H1 (cell line): ENCODE measurements at regions not wholly inside any gene's neighbourhood (a gene's known extent, or its start where the extent isn't known, plus 50 kb on each side); places are given as distances from the start of the nearest gene placed in this dataset.

ENCODE experiments used
- CTCF ChIA-PET: fragments of 300-600 bp; sonication (Branson Sonifier 250); formaldehyde crosslinking; loops from one replicate; lab custom pipeline; 2021; ENCODE audit not compliant: partially characterized antibody; lab: Charles Lee
- POLR2A ChIA-PET: fragments of 300-600 bp; sonication (Branson Sonifier 250); formaldehyde crosslinking; loops from one replicate; lab custom pipeline; 2021; ENCODE audit warnings: inconsistent platforms; ENCODE audit not compliant: partially characterized antibody; lab: Charles Lee
- DNase-seq, 2 experiments: peaks; one replicate each; pipeline versions ENCODE4 v3.0.0 to v3.0.0-alpha.2; 2010 to 2022; ENCODE audit warnings: low spot score in 2 of 2, low read depth in 1 of 2, mixed read lengths in 1 of 2
- FAIRE-seq: peaks from 2 replicates; lab custom pipeline; 2011; peaks lifted over from hg19 to GRCh38; lab: Jason Lieb, UNC
- H2AFZ ChIP-seq: 2 replicates; pipeline ENCODE4 v1.8.1; 2012; ENCODE audit warnings: low read length, inconsistent platforms
- H2AK5ac ChIP-seq: 2 replicates; pipeline ENCODE4 v1.6.1; 2013; ENCODE audit warnings: low read depth, low read length
- H2BK120ac ChIP-seq: replicated peaks from 2 replicates; pipeline ENCODE3; 2013; ENCODE audit warnings: low read depth, low read length, inconsistent platforms
- H2BK12ac ChIP-seq: 2 replicates; pipeline ENCODE4 v1.6.1; 2013; ENCODE audit warnings: low read depth, low read length
- H2BK15ac ChIP-seq: 2 replicates; pipeline ENCODE4 v1.6.1; 2013; ENCODE audit warnings: low read length
- H2BK20ac ChIP-seq: 2 replicates; pipeline ENCODE4 v1.6.1; 2013; ENCODE audit warnings: low read length
- H2BK5ac ChIP-seq: 2 replicates; pipeline ENCODE4 v1.6.1; 2013; ENCODE audit warnings: low read depth, low read length
- H3K14ac ChIP-seq: 2 replicates; pipeline ENCODE4 v1.6.1; 2013; ENCODE audit warnings: inconsistent platforms; ENCODE audit not compliant: insufficient read length
- H3K18ac ChIP-seq: 2 replicates; pipeline ENCODE4 v1.6.1; 2013; ENCODE audit warnings: low read length; ENCODE audit errors: extremely low read depth
- H3K23ac ChIP-seq: 2 replicates; pipeline ENCODE4 v1.6.1; 2013; ENCODE audit warnings: inconsistent platforms; ENCODE audit not compliant: insufficient read length
- H3K23me2 ChIP-seq: 2 replicates; pipeline ENCODE4 v1.6.1; 2013; ENCODE audit warnings: low read depth, low read length
- H3K27ac ChIP-seq: 2 replicates; pipeline ENCODE4 v1.6.1; 2011; ENCODE audit warnings: low read depth, low read length, inconsistent platforms
- H3K27me3 ChIP-seq, 4 experiments: replicated peaks in 1 of 4; 1 replicate in 1 of 4; 2 replicates in 3 of 4; pipeline versions ENCODE4 v1.6.1 to v1.8.1; 2011 to 2013; ENCODE audit warnings: low read length in 3 of 4, mild to moderate bottlenecking in 3 of 4, inconsistent platforms in 2 of 4, mixed read lengths in 2 of 4, moderate library complexity in 1 of 4; ENCODE audit not compliant: control insufficient read depth in 3 of 4, insufficient read depth in 3 of 4; ENCODE audit errors: extremely low read depth in 1 of 4
- H3K36me3 ChIP-seq, 4 experiments: 2 replicates each; pipeline versions ENCODE4 v1.6.1 to v1.8.1; 2011 to 2013; ENCODE audit warnings: mild to moderate bottlenecking in 4 of 4, low read length in 3 of 4, moderate library complexity in 2 of 4, control low read depth in 1 of 4, inconsistent platforms in 1 of 4; ENCODE audit not compliant: insufficient read depth in 4 of 4, control insufficient read depth in 2 of 4
- H3K4ac ChIP-seq: replicated peaks from 2 replicates; pipeline ENCODE3; 2013; ENCODE audit warnings: low read length, low read depth, mixed read lengths, inconsistent platforms; ENCODE audit not compliant: insufficient read length
- H3K4me1 ChIP-seq, 4 experiments: replicated peaks in 1 of 4; 1 replicate in 1 of 4; 2 replicates in 3 of 4; pipeline versions ENCODE4 v1.6.1 to v1.8.1; 2011 to 2013; ENCODE audit warnings: low read length in 3 of 4, inconsistent platforms in 2 of 4, mixed read lengths in 1 of 4; ENCODE audit not compliant: insufficient read depth in 4 of 4, control insufficient read depth in 3 of 4
- H3K4me2 ChIP-seq, 2 experiments: 2 replicates each; pipeline versions ENCODE4 v1.6.1 to v1.8.1; 2011 to 2013; ENCODE audit warnings: low read depth in 2 of 2, low read length in 2 of 2, control low read depth in 1 of 2, inconsistent platforms in 1 of 2, mild to moderate bottlenecking in 1 of 2; ENCODE audit not compliant: insufficient read depth in 1 of 2
- H3K4me3 ChIP-seq, 4 experiments: fragments of 200-600, 300-600 bp in 1 of 4; sonication (generic), shearing (Covaris generic), sonication (Bioruptor Twin) in 1 of 4; 2 replicates each; pipeline versions ENCODE4 v1.5.1 to v1.8.1; 2011 to 2016; ENCODE audit warnings: low read length in 4 of 4, low read depth in 3 of 4, control low read depth in 2 of 4, inconsistent platforms in 2 of 4, mild to moderate bottlenecking in 2 of 4, mixed read lengths in 1 of 4, moderate library complexity in 1 of 4; ENCODE audit not compliant: insufficient read depth in 2 of 4; ENCODE audit errors: extremely low read depth in 1 of 4
- H3K56ac ChIP-seq: replicated peaks from 2 replicates; pipeline ENCODE3; 2013; ENCODE audit warnings: low read depth, mild to moderate bottlenecking, mixed read lengths, low read length, inconsistent platforms; ENCODE audit not compliant: insufficient read length
- H3K79me1 ChIP-seq: 2 replicates; pipeline ENCODE4 v1.6.1; 2013; ENCODE audit warnings: low read depth, low read length, control low read depth
- H3K79me2 ChIP-seq, 2 experiments: 2 replicates each; pipeline versions ENCODE4 v1.6.1 to v1.8.1; 2012 to 2013; ENCODE audit warnings: low read length in 2 of 2, mild to moderate bottlenecking in 2 of 2, inconsistent platforms in 1 of 2; ENCODE audit not compliant: insufficient read depth in 2 of 2, control insufficient read depth in 1 of 2
- H3K9ac ChIP-seq, 4 experiments: replicated peaks in 1 of 4; 1 replicate in 1 of 4; 2 replicates in 3 of 4; pipeline versions ENCODE4 v1.6.1 to v1.8.1; 2011 to 2013; ENCODE audit warnings: low read depth in 3 of 4, low read length in 3 of 4, control low read depth in 2 of 4, mild to moderate bottlenecking in 2 of 4, moderate library complexity in 2 of 4, inconsistent platforms in 1 of 4; ENCODE audit errors: extremely low read depth in 1 of 4
- H3K9me3 ChIP-seq, 2 experiments: 2 replicates each; pipeline versions ENCODE4 v1.6.1 to v1.8.1; 2012 to 2013; ENCODE audit warnings: mild to moderate bottlenecking in 2 of 2, moderate library complexity in 2 of 2, control low read depth in 1 of 2, inconsistent platforms in 1 of 2, low read depth in 1 of 2, low read length in 1 of 2, mixed read lengths in 1 of 2; ENCODE audit not compliant: insufficient read depth in 2 of 2
- H4K20me1 ChIP-seq, 2 experiments: replicated peaks in 1 of 2; 2 replicates each; pipeline versions ENCODE3 to v1.8.1; 2011 to 2013; ENCODE audit warnings: inconsistent platforms in 2 of 2, low read length in 2 of 2, mild to moderate bottlenecking in 1 of 2; ENCODE audit not compliant: insufficient read depth in 2 of 2, control insufficient read depth in 1 of 2
- H4K5ac ChIP-seq: 2 replicates; pipeline ENCODE4 v1.6.1; 2013; ENCODE audit warnings: low read length, low read depth, mixed read lengths, inconsistent platforms; ENCODE audit not compliant: insufficient read length
- H4K8ac ChIP-seq: 2 replicates; pipeline ENCODE4 v1.8.0; 2013; ENCODE audit warnings: mild to moderate bottlenecking, moderate library complexity, low read length, inconsistent platforms; ENCODE audit not compliant: insufficient read depth; ENCODE audit errors: extremely low read depth
- H4K91ac ChIP-seq: replicated peaks from 2 replicates; pipeline ENCODE3; 2013; ENCODE audit warnings: low read length, mixed read lengths, inconsistent platforms; ENCODE audit not compliant: insufficient read length
- CHD2 ChIP-seq: IDR thresholded peaks from 2 replicates; pipeline ENCODE4 v1.6.1; 2012; ENCODE audit warnings: low read length, improper control_type of control experiment
- EGR1 ChIP-seq: IDR thresholded peaks from 2 replicates; pipeline ENCODE4 v1.6.1; 2011; ENCODE audit warnings: low read depth, low read length, borderline replicate concordance
- POLR2AphosphoS5 ChIP-seq: IDR thresholded peaks from 2 replicates; pipeline ENCODE4 v1.6.1; 2011; ENCODE audit warnings: low read depth, low read length
- RBBP5 ChIP-seq: IDR thresholded peaks from 2 replicates; pipeline ENCODE4 v1.7.1; 2012; ENCODE audit warnings: low read depth, mild to moderate bottlenecking, inconsistent platforms, low read length, moderate library complexity, borderline replicate concordance
- SAP30 ChIP-seq: fragments of 300-600 bp; sonication (generic); IDR thresholded peaks from 2 replicates; pipeline ENCODE4 v1.7.1; 2012; ENCODE audit warnings: low read length, moderate library complexity, mild to moderate bottlenecking, inconsistent platforms; ENCODE audit not compliant: insufficient read depth, insufficient replicate concordance
- ZNF274 ChIP-seq: IDR thresholded peaks from 2 replicates; pipeline ENCODE4 v1.7.0; 2012; ENCODE audit warnings: low read length, borderline replicate concordance; ENCODE audit errors: extremely low read depth
- WGBS, 2 experiments: shearing (Covaris generic) in 1 of 2; methylation state at CpG; one replicate each; pipeline versions ENCODE4 v1.1.6 to v1.1.7; 2013 to 2015; ENCODE audit warnings: low lambda C conversion rate in 2 of 2, mixed read lengths in 2 of 2, inconsistent platforms in 1 of 2, low coverage in 1 of 2, missing lambda C conversion rate in 1 of 2; ENCODE audit not compliant: insufficient replicate concordance in 2 of 2, insufficient coverage in 1 of 2, insufficient read length in 1 of 2; ENCODE audit errors: extremely low coverage in 1 of 2, missing lambda C conversion rate in 1 of 2; 5-methylcytosine and 5-hydroxymethylcytosine counted together

DNA sequence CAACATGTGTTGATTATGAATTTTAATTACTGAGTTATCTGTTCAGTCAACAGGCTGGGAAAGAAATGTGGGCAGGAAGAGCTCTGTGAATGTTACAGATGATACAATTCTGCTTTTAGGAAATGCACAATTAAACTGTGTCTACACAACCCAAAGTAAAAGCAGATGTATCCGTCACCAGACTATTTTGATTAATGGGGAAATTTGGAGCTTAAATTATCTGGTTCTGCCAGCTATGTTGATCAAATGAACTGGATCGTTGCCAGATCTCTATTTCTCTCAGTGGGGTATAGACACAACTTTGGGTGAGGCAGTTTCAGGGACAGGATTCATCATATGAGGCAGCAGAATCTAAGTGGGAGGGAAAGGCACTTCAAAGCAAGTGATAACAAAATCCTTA is 136.5 kb downstream of the NEUROD6 start:
- H2BK120ac ChIP-seq = no peak overlapping the region
- H4K20me1 ChIP-seq = no peaks in the 10 kb centered on the region
- H3K9ac ChIP-seq = no peak overlapping the region
- H2BK15ac ChIP-seq = no peak overlapping the region
- no peak overlapping the region for H3K14ac ChIP-seq
- no peak for TF ChIP-seq CHD2
- TF ChIP-seq ZNF274 = no peak
- no peak for TF ChIP-seq RBBP5
- no peak for TF ChIP-seq POLR2AphosphoS5
- no peak for TF ChIP-seq SAP30
- no peak for TF ChIP-seq EGR1
- no peak overlapping the region for H3K4me2 ChIP-seq
- no peaks in the 10 kb centered on the region for H3K79me1 ChIP-seq
- H3K4me3 ChIP-seq = no peak overlapping the region
- H2BK5ac ChIP-seq = no peak overlapping the region
- H2BK20ac ChIP-seq = no peak overlapping the region
- H3K27ac ChIP-seq = no peak overlapping the region
- no peaks in the 10 kb centered on the region for H3K4me1 ChIP-seq
- no peak overlapping the region for H3K56ac ChIP-seq
- FAIRE-seq (no peak), DNase-seq (no peak)
- no peak overlapping the region for H3K23ac ChIP-seq
- H3K79me2 ChIP-seq = no peaks in the 10 kb centered on the region
- WGBS, 2 experiments = 62% methylated on average over 2 of the region's 2 CpGs; no CpG with 5 or more reads in 1 of the 2 experiments
- H4K5ac ChIP-seq = no peak overlapping the region
- H3K9me3 ChIP-seq = 0 out of 4 replicates have a peak, but pooled peaks cover 0 to 1% of the 10 kb centered on the region in 2 experiments
- no peaks in the 10 kb centered on the region for H3K27me3 ChIP-seq
- H2AFZ ChIP-seq = no peak overlapping the region
- no peak overlapping the region for H4K8ac ChIP-seq
- no peak overlapping the region for H2AK5ac ChIP-seq
- no peaks in the 10 kb centered on the region for H3K23me2 ChIP-seq
- no peak overlapping the region for H4K91ac ChIP-seq
- no peak overlapping the region for H2BK12ac ChIP-seq
- CTCF ChIA-PET = interaction anchor here (1.1 kb wide), 1 partner anchor 70 kb away, joined by 3 read pairs; no protein-coding TSS in a partner anchor
- POLR2A ChIA-PET = interaction anchor here (1.9 kb wide), 1 partner anchor 11 kb away, joined by 5 read pairs; no protein-coding TSS in a partner anchor
- H3K36me3 ChIP-seq = no peaks in the 10 kb centered on the region
- H3K4ac ChIP-seq = no peak overlapping the region
- H3K18ac ChIP-seq = no peak overlapping the region
